NCI-H2029 (cell line): ENCODE measurements at regions not wholly inside any gene's neighbourhood (a gene's known extent, or its start where the extent isn't known, plus 50 kb on each side); places are given as distances from the start of the nearest gene placed in this dataset.

Experiments used
- DNase-seq: peaks from one replicate; lab custom pipeline; 2025; lab: John Stamatoyannopoulos, UW

DNA sequence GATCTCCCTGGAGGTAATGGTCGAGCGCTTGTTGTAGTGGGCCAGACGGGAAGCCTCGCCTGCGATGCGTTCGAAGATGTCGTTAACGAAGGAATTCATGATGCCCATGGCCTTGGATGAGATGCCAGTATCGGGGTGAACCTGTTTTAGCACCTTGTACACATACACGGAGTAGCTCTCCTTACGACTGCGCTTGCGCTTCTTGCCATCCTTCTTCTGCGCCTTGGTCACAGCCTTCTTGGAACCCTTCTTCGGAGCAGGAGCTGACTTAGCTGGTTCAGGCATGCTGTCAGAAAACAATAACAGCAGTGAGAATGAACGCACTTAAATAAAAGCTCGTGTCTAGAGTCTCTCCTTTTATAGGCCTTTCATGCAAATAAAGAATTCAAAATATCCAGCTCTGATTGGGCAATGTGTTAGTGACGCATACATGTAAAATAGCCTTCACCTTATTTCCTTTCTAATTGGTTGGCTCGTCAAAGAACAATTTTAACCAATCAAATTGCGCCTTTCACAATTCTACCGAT, 129.2 kb downstream of the HFE start:
- DNase-seq: peak; percentile 99

DNA sequence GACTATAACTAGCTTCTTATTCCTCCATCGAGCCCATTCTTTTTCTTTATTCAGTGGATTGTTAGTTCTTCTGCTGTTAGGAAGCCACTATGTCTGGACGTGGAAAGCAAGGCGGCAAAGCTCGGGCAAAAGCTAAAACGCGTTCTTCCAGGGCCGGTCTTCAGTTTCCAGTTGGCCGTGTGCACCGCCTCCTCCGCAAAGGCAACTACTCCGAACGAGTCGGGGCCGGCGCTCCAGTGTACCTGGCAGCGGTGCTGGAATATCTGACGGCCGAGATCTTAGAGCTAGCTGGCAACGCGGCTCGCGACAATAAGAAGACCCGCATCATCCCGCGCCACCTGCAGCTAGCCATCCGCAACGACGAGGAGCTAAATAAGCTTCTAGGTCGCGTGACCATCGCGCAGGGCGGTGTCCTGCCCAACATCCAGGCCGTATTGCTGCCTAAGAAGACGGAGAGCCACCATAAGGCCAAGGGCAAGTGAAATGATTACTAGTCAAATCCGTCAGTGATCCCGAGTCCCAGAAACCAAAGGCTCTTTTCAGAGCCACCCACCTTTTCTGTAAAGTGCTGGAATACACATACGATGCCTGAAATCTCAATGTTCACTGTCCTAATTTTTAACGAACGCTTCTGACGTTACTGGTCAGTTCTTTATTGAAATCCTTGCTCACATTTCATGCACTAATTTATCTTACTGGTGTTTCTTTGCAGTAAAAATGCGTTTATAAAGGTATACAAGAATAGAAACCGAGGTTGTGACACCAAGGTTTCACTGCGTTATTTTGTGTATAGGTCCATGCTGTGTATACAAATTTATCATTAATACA, 129.9 kb downstream of the HFE start:
- DNase-seq: peak; percentile 97

DNA sequence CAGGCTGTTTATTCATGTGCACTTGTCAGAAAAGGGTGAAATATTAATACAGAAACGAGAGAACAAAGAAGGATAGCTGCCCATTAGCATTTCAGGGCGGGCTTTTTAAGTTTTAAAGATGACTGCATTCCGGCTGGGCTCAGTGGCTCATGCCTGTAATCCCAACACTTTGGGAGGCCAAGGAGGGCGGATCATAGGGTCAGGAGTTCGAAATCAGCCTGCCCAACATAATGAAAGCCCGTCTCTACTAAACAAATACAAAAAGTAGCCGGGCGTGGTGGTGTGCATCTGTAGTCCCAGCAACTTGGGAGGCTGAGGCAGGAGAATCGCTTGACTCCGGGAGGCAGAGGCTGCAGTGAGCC, 130.5 kb downstream of the HFE start:
- no peak for DNase-seq

DNA sequence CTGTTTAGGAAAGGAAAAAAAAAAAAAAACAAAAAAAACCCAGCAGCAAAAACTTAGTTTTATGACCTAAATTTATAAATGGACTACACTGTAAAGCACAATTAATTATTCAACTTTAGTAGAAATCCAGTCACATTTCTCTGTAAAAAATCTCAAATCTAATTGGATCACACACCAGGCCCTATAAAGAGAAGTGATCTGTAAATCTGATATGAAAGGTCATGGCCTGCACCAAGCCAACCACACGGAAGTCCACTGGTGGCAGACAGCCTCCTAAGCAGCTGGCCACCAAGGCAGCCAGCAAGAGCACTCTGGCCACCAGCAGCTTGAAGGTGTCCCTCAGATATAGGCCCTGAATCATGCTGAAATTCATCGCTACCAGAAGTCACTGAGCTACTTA, 131.6 kb downstream of the HFE start:
- no peak for DNase-seq

DNA sequence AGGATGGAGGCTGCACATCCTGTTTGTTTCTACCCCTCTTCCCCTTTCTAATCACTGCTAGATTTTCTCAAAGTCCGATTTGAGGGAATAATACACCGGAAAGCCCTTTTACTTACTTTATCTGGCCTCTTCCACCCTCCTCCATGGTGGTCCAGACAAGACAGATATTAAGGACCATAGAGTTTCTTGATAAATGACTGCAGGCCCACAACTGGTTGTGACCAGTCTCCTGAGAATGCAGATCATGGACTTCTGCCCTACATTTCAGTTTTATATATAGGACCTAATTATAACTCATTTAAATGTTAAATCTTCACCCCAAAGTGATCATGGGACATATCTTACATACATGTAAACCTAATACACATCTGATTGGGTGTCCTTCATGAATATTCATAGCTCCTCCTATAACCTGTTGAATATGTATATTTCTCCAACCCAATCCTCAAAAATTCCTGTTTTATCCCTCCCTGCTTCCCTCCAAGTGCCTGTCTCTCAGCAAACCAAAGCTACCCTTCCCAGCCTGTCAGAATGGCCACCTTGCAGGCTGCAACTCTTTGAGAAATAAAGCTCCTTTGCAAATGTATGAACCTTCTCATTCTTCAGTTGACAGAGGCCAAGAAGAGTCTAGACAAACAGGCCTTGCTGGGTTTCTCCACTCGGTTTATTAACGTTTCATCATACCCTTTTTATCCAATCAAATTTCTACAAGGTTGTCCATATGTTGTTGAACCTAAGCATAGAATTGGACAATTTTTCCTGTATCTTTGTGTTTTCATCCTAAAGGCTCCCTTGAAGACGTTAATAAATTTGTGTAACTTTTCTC, 133.1 kb downstream of the HFE start:
- DNase-seq: no peak

DNA sequence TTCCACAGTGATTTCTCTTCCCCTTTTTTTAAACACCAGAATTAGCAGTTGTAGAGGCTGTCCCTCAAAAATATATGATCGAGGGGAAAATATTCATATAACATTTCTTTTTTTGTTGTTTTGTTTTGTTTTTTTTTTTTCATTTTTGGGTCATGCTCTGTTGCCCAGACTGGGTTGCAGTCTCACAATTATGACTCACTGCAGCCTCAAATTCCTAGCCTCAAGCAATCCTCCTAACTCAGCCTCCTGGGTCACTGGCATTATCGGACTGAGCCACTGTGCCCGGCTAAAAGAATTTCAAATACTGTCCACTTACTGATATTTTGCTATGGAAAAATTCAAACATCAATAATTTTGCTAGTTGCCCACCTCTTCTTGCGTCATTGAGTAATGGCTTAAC, 134.0 kb downstream of the HFE start:
- no peak for DNase-seq

DNA sequence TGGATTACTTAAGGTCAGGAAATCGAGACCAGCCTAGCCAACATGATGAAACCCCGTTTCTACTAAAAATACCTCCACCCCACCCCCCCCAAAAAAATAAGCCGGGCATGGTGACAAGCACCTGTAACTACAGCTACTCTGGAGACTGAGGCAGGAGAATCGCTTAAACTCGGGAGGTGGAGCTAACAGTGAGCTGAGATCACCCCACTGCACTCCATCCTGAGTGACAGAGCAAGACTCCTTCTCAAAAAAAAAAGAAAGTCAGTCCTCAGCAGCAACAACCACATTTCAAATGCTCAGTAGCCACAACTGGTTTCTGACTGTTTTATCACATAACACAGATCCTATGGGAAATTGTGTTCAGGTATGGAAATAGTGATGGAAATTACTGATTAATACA, 135.3 kb downstream of the HFE start:
- no peak for DNase-seq

DNA sequence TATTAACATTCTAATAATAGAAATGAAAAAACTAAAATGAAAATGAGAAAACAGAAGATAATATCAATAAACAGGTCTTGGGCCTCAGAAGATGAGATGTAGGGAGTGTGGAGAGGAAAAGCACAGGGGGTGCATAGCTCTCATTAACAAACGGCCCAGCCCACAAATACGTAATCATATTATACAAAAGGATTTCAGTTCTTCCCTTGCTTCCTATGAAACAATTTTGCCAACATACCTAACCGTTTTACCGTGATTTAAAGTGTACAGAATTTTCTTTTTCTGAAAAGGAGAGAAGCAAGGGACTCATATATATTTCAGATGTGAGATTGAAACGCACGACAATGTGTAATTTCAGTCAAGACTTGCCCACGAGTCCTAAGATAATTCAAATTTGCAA, 136.0 kb downstream of the HFE start:
- peak; percentile 41 for DNase-seq

DNA sequence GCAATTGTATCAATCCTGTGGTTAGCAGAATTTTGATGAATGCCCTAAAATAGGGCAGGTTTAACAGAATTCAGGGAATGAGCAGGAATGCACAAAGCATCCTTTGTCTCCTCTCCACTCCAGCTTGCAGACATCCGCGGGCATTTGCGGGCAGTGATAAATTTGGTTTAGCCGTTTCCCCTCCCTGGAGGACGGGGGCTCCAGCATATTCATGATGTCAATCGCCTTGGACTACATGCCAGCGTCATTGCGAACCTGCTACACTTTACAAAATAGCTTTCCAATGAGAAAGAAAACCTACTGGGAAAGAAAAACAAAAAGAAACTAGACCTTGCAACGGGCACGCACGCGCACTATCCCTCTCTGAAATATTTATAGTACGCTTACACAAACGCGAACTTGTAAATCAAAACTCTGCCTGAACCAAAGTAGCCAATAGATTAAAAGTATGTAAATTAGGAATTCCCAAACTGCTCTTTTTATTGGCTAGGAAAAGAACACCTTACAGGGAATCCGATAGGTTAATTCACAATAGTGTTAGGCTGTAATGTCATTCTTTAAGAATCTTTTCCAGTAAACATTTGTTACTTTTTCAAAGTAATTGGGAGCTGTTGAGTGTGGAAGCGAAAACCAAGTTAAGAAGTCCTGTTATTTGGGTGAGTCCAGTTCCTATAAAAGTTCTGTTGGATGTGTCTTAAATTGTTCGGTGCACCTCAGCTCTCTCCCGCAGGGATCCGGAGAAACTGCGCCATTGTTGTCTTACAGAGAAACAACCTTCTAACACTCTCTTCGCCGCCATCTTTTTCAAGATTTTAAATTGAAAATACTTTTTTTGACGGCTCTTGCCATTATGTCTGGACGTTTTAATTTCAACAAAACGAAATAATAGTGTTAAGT, 136.7 kb downstream of the HFE start:
- DNase-seq: peak; percentile 97

DNA sequence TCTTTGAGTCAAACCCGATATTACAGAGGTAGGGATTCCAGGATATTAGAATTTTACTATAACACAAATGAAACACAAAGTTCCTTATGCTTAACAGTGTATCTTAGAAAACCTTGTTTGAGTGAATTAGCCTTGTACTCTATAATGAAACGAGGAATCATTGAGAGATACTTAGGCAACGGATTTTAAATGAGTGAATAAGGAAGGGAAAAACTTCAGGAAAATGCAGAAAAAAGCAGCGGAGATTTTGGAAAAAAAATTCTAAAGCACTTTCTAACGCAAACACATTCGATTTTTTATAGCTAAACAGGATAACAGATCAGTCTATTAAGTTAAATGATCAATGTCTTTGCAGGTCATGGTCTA, 137.3 kb downstream of the HFE start:
- no peak for DNase-seq

DNA sequence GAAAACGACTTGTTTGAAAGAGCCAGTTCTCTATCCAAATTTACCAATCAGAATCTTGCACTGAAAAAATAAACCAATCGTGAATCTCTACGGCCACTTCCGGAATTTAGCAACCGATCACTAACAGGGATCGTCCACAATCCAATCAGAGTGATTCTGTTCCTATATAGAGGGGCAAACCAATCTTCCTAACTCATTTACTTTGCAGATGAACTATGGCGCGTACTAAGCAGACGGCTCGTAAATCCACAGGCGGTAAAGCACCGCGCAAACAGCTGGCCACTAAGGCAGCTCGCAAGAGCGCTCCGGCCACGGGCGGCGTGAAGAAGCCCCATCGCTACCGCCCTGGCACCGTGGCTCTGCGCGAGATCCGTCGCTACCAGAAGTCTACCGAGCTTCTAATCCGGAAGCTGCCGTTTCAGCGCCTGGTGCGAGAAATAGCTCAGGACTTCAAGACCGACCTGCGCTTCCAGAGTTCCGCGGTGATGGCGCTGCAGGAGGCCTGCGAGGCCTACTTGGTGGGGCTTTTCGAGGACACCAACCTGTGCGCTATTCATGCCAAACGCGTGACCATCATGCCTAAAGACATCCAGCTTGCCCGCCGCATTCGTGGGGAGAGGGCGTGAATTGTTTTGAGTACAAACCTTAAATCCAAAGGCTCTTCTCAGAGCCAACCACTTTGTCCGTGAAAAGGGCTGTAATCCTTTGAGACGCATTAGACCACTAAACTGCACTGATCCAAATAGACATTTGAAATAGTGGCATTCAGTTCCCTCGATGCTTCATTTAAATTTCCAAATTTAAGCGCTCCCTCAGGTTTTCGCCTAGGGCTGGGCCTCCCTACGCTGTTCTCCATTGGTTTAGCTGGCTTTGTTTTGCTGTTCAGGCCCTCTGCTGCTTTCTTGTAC, 138.0 kb downstream of the HFE start:
- peak; percentile 76 for DNase-seq

DNA sequence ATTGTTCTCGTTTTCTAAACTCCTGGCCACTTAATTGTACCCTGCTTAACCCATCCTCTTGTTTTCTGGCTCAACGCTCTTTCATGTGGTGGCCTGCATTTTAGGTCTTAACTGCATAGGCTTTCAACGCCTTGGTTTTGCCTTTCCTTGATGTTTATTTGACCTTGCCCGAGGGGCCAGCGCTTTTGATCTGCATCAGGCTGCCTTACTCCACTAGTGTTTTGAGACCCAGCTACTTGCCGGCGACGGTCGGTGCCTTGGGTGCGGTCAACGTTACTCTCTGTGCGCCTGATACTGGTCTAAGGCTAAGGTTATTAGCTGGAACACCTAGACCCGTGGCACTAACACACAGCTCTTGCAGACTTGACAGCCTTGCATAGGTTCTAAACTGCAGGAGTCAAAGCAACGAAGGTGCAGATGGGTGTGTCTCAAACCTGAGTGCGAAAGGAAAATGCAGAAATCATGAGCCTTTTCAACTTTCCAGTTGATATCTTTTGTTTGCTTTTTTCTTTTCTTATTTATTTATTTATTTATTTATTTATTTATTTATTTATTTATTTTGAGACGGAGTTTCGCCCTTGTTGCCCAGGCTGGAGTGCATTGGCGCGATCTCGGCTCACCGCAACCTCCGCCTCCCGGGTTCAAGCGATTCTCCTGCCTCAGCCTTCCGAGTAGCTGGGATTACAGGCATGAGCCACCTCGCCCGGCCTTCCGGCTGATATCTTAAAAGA, 138.8 kb downstream of the HFE start:
- no peak for DNase-seq

DNA sequence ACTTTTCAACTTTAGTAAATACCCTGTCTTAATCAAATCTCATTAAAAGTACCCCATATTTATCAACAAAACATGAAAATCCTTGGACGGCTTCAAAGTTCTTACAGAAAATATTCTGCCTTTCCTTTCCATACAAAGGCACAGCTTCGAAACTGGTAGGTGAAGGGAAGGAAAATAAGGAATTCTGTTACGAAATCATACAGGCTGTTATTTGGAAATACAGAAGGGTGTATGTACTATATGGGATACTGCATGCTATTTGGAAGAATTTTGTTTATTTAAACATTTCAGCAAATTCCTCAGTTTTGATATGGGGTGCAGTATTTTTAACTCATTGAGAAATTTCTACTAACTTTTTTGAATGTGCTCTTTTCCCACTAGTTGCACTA, 138.4 kb upstream of the BTN3A2 start:
- DNase-seq: no peak

DNA sequence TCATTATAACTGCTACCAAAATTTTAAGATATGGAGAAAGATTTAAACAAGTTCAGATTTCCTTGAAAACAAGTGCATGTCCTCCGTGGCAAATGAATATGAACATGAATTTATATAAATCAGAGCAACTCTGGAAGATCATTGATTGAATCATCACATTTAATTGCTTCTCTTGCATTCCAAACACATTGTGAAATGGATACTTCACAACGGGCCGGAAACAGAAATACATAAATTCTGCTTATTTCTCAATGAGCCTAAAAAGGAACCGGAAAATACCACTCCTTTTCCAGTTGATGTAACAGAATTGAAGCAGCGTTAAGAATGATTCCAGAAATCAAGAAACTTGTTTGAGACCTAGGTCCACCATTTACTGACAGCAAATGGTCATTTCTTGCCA, 134.6 kb upstream of the BTN3A2 start:
- no peak for DNase-seq

DNA sequence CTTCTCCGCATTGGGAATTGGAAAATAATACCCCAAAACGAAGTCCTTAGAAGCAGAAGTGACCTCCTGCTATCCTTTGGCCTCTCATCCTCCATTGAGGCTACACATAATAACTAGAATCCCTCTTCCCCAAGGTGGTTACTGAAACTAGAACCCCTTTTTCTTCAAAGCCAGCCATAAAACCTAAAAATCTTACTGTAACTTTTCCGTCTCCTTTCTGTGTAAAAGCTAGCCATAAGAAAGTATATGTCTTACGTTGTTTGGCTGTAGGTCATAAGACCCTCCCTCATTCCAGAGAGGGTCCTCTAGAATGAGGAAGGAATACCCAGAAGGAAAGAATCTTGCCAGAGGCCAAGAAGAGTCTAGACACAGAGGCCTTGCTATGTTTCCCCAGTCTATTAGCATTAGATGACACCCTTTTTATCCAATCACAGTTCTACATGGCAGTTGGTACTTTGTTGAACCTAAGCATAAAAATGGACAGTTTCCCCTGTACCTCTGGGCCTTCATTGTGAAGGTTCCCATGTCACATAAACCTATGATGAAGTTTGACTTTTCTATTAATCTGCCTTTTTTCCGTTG, 133.9 kb upstream of the BTN3A2 start:
- no peak for DNase-seq

DNA sequence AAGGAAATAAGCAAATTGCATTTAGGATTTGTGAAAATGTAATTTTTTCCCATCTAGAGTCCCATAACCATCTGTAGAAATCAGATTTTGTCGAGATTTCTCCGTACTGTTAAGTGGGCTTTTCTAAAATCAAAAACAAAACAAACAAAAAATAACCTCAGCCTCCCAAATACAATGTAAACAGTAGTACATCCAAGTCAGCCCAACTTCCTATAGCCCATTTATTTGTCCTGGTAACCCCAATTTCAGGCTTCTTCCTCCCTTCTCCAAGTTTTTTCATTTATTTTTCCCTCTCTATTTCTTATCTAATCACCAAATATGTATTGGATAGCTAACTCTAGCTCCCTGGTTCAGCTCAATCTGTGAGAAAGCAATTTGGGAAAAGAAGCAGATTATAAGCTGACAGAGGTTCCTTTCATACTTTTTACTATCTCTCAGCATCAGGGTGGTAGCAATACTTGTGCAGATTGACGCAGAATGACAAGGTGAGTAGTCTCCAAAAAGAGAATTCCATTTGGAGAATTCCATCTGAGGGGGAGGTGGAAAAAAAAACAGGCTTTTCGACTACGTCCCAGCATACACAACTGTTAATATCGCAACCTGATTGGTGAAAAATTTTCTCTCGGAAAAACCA, 132.6 kb upstream of the BTN3A2 start:
- DNase-seq: no peak

DNA sequence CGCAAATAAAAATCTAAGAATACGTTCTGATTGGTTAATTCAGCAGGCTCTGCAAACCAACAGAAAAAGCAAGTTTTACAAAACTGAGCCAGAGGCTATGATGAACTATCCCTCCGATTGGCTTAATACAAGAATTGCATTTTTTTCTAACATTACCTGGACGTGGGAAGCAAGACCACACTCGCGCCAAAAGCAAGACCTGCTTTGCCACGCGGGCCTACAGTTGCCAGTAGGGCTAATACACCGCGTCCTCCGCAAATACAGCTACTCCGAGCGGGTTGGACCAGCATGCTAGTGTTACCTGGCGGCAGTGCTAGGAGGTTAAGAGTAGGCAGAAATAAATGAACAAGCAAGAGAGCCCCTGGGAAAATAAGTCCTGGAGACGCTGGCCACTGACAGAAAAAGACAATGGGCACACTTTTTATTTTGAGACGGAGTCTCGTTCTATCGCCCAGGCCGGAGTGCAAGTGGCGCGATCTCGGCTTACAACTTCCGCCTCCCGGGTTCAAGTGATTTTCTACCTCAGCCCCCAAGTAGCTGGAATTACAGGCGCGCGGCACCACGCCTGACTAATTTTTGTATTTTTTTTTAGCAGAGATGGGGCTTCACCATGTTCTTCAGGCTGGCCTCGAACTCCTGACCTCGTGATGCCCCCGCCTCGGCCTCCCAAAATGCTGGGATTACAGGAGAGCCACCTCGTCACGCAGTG, 131.9 kb upstream of the BTN3A2 start:
- peak; percentile 39 for DNase-seq

DNA sequence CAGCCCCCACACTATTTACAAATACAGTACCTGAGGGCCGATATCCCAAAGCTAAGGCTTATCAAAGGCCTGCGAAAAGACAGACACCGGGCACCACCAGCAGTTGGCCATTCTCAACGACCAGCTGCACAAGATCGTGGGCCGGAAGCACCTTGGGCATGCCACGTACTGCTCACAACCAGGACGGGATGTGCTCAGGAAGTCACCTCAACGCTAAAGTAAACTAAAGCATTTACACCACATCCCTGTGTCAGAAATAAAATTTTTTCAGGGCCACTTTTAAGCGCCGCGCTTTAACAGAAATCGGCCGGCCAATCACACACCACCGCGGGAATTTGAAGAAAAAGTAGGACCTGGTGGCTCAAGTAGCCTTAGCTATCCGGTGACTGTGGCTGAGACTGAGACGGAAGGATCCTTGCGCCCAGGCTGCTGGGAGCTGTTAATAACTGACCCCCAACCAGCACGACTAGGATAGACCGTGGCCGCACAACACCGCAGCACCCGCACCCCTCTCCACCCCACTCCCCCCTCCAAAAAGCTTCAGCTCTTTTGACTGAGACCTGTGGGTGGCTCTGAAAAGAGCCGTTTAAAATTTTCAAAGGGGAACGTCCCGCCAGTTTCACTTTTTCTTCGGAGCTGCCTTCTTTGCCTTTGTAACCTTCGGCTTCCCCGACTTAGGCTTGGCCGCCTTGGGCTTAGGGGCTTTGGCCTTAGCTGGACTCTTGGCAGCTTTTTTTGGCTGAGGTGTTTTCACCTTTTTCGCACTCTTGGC, 131.2 kb upstream of the BTN3A2 start:
- DNase-seq: no peak
